ENCODE measurements at regions not wholly inside any gene's neighbourhood (a gene's known extent, or its start where the extent isn't known, plus 50 kb on each side); places are given as distances from the start of the nearest gene placed in this dataset.
A peak's percentile ranks its signal among the peaks of the same experiment; 100 is the strongest.

DNA sequence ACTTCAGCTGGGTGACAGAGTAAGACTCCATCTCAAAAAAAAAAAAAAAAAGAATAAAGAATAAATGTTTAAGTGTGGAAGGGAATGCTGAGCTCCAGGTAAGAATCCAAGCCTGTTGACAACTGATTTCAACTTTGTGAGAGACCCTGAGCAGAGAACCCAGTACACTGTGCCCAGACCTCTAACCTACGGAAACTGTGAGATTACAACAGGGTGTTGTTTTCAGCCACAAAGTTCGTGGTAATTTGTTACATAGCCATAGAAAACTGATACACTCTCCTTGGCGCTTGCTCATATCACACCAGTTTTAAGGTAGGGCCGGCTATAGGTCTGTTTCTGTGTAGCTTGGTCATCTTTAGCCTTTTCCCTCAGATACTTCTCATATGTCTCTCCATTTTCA is 98.4 kb upstream of the PAPOLG start:
- DNase-seq (ENCODE audit: low read depth in 2 of 2), result no peak

DNA sequence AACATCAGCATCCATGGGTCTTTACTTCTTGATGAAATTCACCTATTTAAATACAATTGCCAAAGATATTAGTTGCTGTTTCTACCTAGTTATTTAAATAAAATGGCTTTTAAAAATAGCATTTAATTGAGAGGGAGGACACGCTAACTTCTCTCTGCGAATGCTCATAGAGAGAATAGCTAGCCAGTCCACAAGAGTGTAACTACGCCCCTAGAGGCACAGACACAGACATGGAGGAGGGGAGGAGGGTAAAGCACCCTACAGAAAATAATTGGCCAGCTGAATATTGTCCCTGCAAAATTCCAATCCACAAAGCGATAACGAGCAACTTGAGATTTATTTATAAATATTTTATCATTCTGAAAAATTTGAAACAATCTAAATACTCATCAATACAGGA is 97.0 kb upstream of the PAPOLG start:
- DNase-seq (ENCODE audit: low read depth in 2 of 2), result no peak

DNA sequence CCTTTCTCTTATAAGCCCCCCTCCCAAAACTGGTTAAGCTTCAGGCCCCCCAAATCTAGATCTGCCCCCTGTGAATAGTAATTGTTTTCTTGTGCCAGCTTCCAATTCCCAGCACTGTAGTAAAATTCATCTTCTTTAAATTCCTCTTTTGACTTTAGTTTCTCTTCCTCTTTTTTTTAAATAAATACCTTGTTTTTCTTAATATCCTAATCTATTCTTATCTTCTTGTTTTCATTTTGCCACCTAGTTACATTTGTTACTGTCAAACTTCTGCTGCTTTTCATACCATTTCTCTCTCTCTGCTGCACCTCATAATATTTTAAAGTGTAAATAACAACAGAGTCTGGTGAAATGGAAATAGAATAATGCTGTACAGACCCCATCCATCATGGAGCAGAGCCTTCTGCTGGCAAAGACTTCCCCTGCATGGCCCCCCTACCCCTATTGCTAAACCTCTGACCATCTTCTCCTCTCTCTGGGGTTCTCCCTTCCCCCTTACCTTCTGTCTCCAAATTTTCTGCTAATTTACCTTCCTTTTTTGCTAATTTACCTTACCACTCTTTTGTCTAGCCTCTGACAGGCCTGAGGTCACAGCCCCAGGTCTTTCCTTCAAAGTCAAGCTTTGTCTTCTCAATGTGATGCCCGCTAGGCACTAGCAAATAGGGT is 94.9 kb upstream of the PAPOLG start:
- DNase-seq (ENCODE audit: low read depth in 2 of 2), result no peak

DNA sequence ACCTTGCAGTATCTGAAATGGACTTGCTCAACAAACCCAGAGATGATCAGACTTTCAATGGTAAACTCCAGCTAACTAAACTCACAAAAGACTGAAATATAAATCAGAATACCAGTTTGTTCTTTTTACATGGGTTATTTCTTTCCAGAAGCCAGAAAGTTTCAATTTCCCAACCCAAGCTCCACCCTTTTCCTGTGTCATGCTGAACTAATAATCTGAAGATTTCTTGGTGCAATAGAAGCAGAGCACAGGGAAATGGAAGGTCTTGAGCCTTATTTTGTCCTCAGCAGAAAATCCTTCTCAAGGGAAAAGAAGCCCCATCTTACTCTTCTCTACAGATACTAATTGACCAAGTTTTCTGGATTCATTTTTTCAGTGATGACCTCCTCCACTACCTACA is 93.3 kb upstream of the PAPOLG start:
- no peak for DNase-seq (ENCODE audit: low read depth in 2 of 2)

DNA sequence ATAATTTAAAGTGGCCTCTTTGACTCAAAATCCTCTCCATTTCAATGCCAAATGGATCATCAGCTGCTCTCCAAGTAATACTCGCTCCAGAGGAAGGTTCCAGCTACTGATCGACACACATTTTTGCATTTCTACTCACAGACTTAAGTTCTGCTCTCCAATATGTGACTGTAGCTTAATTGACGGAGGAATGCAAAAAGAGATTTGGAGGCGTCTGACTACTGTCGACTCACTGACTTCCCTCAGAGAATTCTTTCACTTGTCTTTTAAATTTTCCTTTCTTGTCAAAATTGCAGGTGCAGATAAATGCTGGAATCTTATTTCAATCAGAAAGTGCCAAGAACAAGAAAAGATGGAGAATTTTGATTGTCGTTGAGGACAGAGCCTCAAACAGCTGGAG is 84.1 kb upstream of the PAPOLG start:
- DNase-seq (ENCODE audit: low read depth in 2 of 2), result no peak

DNA sequence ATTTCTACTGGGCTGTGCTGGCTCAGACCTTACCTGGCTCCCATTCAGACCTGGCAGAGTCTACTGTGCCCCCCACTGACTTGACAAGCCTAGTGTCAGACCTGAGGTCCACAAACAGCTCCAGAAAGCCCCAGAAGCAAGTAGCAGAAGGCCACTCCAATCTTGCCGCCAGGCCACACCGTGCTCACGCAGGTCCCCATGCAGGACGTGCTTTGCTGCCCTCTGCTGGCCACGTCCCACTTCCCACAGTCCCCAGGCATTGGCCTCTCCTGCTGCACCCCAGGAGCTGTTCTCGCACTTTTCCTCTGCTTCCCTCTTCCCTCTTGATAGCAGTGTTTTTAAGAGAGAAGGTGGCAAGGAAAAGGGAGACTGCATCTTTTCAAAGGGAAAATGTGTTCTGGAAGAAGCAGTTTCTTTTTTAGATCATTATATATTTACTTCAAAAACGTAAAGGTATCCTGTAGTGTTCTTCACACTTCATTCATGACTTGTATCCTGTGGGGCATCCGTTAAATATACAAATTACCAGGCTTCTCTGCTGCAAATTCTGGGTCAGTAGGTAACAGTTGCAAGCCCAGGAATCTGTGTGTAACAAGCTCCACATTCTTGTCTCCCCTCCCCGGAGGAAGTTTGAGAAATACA is 81.4 kb upstream of the PAPOLG start:
- peak; percentile 36 to 70 for DNase-seq (ENCODE audit: low read depth in 2 of 2)

DNA sequence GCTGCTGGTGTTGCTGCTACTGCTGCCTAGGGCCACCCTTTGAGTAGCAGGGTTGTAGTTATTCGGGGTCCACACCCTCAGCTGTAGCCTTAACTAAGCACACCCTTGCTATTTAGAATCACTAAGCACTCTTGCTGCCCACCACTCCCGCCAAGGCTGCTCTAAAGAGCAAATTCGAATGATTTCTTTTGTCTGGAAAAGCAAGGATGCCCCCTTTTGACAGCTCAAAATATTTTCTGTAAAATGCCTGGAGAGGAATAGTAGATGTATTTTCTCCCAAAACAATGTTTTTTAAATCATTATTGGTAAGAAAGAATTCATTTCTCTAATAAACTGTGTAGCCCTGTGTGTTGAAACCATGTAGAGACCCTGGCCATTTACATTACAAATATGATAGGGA is 80.8 kb upstream of the PAPOLG start:
- DNase-seq (ENCODE audit: low read depth in 2 of 2), result no peak

DNA sequence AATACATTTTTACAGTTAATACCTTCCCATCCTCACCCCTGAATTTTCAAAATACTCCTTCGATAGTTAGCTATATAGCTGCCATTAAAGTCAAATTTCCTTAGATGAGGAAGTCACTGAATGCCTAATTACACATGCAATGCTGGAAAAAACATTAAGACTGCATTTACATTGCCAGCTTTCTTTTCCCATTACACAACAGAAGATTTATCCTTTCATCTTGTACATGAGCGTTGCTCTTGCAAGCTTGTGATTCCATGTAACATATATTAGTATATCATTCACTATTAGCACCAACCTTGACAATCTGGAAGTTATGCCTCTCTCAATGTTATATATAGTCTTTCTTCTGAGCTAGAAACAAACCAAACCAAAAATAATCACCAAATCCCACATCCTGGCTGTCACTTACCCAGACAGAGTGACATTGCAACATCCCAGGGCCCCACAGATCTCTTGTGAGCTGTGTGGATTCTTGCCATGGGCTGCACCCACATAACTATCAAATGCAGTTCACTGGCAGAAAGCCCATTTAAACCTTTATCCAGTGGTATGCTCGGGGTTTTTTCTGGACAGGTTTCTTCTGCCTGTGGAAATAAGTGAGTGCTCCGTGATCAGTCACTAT is 79.2 kb upstream of the PAPOLG start:
- no peak for DNase-seq (ENCODE audit: low read depth in 2 of 2)

DNA sequence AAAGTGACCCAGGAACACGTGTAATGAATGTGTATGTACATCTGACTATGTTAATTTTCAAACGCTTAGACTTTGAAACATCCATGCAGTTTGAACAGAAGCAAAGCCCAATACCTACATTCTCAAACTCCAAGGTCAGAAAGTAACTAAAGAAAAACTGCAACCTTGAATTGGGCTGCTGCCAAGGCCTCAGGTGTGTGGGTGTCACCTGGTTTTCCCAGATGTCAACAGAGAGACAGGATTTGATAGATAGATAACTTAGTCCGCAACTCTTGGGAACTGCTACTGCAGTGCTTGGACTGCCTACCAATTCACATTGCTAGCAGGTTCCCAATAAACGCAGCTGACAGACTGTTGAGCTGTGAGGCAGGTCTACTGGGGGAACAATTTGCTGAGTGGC is 78.7 kb upstream of the PAPOLG start:
- no peak for DNase-seq (ENCODE audit: low read depth in 2 of 2)

DNA sequence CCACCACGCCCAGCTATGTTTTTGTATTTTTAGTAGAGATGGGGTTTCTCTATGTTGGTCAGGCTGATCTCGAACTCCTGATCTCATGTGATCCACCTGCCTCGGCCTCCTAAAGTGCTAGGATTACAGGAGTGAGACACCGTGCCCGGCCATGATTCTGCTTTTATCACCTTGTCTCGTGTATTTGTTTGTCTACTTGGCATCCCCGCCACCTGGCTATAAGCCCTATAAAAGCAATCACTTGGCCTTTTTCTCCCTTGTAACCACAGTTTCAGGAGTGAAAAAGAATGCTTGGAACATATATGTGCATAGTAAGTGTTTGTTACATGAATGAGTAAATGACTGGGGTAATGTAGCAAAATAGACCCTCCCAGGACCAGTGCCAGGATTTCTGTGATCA is 77.5 kb upstream of the PAPOLG start:
- DNase-seq (ENCODE audit: low read depth in 2 of 2), result no peak

DNA sequence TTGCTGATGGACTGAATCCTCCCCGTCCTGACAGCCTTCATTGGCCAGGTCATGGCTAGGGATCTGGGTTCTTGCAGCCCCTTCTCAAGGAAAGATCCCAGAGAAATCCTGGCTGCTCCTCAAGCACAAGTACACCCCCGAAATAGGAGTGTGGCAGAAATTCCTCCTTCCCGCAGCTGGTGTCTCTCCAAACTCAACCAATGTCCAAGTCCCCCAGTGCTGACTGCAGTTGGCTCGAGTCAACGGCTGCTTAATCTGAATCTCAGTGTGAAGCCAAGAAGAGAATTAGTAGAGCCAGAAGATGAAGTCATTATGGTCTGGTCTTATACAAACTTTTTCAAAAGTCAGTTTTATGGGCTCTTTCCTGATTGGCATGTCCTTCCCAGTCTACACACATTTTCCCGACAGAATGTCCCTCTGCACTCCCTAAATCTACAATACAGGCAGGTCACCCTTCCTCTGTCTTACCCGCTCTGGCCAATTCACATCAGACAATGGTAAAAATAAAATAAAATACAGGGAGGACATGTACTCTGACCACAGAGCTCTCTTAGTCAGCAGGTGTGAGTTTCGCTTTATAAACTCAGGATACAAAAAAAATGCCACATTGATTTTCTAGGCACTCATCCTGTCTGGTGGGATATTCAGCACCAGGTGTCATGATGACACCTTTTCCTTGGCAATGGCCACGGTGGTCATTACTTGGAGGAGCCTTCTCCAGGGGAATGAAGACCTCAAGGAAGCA is 76.9 kb upstream of the PAPOLG start:
- no peak for DNase-seq (ENCODE audit: low read depth in 2 of 2)

DNA sequence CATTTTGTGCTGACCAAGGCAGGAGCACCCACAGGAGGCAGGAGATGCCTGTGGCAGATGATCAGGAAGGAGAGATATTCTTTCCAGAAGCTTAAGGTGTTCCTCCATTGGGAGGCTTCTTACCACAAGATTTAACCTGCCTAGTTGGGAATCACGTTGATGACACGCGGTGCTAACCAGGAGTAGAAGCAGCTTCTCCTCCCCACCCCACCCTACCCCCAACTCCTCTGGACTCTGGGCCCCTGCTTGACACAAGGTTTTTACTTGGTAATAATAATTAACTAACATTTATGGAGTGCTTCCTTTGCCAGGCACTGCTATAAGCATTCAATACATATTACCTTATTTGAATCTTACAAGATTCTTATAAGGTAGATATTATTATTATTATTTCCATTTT is 62.5 kb upstream of the PAPOLG start:
- no peak for DNase-seq (ENCODE audit: low read depth in 2 of 2)

DNA sequence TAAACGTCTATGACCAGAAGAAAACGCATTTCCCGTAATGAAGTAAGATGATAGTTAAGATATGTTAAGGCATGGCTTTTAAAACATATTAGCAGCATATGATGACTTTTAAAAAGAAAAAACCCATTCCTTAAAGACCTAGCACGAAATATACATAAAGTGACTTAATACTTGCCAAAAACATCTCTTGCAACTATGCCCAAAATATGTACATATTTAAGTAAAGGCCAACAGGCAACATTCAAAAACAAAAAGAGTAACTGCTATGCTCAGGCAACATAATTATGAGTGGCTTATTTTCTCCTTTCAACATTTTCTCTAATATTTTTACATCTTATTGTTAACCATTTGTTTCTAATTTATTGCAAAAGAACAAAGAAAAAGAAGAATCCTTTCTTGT is 60.3 kb upstream of the PAPOLG start:
- DNase-seq (ENCODE audit: low read depth in 2 of 2), result no peak

DNA sequence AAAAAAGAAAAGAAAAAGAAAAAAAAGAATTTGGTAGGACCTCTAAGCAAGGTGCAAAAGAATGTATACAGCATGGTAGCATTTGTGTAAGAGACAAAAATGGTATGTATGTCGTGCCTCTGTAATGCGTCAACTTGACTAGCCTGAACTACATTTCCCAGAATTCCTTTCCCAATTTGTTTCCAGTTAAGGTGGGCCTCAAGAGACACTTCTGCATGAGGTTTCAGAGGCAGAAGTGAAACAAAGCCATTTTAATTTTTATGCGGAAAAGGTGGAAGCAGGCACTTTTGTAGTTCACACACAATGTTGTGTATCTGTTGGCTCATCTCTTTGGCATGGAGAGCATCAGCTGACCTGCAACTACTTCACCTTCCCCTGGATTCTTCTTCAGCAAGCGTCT is 56.5 kb upstream of the PAPOLG start:
- DNase-seq (ENCODE audit: low read depth in 2 of 2), result no peak

DNA sequence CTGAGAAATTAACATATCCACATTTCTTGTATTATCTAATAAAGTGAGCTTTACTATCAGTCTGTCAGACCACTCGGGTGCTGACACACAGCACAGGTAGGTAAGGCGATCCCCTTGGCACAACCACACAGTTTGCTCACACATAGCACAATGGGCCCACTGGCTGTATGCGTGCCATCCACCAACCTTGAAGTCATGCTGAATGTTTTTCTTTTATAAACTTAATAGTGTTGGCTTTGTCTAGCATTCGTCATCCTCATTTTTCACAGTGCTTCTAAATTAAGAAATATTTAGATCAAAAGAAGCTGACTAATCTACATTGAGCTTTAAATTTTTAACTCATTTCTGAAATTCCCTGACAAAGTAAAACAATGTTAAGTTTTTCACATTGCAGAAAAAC is 50.0 kb upstream of the PAPOLG start:
- DNase-seq (ENCODE audit: low read depth in 2 of 2), result no peak

Measured in stimulated activated CD4-positive, alpha-beta T cell treated with anti-CD3 and anti-CD28 coated beads, Interleukin-1b, Interleukin-23, amount 100 ng/mL, for 1 hour (primary cell).